ENCODE measurements at regions not wholly inside any gene's neighbourhood (a gene's known extent, or its start where the extent isn't known, plus 50 kb on each side); places are given as distances from the start of the nearest gene placed in this dataset.

DNA sequence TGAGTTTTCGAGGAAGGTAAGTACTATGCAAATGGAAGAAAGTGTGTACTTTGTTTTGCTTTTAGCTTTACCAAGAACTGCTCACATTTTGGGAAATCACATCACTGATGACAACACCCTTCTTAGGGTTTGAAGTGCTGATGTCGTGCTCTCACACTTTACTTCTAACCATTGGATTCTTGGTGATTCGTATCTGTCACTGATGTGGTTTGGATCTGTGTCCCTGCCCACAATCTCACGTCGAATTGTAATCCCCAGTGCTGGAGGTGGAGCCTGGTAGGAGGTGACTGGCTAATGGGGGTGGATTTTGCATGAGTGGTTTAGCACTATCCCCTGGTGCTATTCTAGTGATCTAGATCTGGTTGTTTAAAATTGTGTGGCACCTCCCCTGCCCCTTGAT, 75.4 kb upstream of the RGMA start:
- DNase-seq (ENCODE audit: low spot score): no peak

DNA sequence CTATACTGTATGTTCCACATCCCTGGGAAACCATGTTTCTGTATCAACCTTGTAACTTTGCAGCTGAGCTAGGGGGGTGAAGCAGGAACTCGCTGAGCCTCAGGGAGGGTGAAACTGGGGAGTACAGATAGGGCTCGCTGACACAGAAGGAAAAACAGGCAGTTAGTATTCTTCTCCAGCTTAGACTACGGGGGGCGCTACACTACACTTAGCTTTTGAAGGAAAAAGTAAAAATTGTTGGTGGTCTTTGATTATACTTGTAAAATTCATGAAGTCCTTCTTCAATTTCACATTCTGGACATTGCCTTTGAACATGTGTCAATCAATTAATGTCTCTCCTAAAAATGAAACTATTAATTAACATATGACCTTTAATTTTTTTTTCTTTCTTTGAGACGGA, 73.5 kb upstream of the RGMA start:
- DNase-seq (ENCODE audit: low spot score): no peak

DNA sequence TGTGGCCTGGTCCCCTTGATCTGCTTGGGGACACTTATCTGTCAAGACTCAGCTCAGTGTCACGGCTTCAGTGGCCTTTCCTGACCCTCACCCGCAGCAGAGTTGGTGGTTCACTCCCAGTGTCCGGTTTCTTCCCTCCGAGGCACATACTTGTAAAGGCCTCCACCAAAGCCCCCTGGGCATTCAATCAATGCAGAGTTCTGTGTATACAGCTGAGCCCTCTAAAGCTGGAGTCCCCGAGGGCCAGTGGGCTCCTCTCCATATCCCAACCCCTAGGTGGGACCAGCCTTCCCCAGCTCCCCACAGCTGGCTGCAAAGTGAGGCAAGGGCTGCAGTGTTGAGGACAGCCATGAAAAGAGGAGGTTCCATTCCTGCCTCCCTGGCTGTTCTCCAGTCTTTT, 70.9 kb upstream of the RGMA start:
- no peak for DNase-seq (ENCODE audit: low spot score)

DNA sequence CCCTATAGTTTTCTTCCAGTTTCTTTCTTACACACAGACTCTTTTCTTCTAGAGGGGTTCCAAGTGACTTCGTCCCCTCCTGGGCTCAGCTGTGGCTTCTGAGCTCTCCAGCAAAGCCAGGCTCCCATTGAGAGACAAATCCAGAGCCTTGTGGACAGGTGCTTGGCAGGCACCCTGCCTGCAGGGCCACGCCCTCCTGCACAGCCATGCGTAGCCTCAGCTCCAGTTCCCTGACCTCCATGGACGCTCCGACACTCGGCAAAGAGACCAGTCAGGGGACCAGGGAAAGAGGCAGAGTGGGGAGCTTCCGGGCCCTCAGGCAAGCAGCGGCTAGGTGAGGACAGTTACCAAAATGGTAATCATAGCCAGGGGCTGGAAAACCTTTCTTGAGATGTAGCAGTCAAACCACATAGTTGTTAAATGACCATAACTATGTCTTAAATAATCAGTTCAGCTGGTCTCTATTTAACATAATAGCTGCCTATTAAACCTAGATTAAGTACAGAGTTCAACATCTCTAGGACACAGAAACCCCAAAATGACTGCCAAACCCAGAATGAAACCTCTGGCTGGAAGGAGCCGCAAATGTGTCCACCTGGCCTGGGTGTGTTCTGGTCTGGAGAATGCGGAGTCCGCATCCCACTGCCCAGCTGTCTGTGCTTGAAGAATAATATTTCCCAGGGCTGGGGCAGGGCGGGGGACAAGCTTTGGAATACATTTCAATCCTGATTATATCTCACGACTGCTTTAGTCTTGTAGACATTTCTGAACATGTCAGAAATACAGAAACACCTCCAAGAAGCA, 69.3 kb upstream of the RGMA start:
- no peak for DNase-seq (ENCODE audit: low spot score)

DNA sequence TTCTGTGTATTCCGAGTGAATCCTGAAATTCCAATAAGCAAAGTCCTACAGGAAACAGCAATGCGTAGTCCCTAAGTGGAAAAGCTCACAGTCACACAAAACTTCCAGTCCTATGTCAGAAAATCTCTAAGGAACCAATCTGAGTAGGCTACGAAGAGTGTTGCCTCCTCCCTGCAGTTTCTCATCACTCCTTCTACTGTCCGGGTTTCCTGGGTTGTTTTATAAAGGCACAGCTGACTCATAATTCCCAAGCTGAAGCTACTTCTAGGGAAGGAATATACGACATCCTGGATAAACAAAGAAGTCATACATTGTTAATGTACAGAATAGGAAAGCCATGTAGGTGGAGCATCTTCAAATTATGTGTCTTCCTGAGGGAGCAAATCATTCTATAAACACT, 65.7 kb upstream of the RGMA start:
- no peak for DNase-seq (ENCODE audit: low spot score)

DNA sequence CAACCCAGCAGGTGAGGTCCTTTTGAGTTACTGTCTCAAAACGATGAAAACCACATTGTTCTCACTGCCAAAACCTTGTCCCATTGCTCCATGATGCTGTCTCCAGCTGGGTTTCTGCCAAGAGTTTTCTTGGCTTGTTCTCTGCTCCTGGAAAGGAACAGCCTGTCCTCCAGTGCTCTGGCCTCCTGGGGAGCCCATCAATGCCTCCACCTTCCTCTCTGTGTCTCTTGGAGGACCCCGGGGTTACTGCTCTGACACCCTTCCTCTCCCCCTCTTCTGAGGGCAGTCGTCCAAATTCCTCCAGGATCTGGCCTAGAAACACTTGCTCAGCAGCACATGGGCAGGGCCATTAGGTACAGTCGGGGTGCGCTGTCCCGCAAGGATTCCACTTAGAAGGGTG, 63.9 kb upstream of the RGMA start:
- no peak for DNase-seq (ENCODE audit: low spot score)

DNA sequence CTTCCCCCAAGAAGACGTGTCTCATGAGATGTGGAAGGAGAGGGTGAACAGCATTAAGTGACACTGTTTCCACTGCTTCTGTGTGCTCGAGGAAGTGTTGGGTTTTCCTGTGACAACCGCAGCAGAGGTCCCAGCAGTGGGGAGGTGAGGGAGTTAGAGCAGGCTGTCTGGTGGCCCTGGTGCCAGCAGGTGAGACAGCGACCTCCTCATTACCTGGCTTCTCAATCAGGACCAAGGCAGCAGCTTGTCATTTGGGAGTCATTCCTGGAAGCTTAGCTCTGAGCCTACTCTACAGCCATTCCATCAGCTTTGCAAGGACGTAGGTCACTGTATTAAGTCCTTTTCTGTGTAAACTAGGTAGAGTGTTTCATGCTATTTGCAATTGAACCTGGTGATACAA, 63.3 kb upstream of the RGMA start:
- no peak for DNase-seq (ENCODE audit: low spot score)

DNA sequence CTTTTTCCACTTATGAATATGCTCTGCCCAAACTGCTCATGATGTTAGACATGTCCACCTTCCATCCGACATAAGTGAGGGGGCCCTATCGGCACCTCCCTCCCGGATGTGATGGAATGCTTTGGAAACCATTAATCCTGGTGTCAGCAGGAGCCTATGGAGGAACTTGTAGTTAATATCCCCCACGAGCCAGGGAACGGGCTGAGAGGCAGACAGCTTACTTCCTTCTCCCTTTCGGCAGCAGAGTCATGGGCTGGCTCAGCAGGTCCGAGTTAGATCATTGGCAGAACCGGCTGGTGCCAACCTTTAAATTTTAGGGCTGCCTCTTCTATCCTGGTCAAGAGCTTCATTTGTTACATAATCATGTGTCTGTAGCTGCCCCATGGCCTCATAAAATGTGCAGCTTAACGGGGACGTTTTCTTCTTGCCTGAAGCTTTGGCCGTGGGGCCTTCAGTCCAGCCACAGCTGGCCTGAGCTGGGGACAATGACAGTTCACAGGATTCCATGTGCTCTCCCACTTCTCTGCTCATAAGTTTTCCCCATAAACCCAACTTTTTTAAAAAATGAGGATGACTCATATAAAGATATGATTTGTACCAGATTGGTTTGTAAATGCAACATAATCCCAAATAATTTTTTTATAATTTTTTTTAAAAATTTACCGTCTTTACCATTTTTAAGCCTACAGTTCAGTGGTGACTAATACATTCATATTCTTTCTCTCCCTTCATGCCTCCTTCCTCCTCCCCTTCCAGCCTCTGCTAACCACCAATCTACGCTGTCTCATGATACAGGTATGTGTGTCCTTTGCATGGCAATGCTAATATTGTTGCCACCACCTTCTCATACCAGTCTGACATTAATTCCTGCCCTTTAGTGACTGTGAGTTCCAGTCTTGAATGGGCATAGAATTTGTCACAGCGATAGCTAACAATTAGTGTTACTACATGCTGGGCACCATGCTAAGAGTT, 62.2 kb upstream of the RGMA start:
- no peak for DNase-seq (ENCODE audit: low spot score)

DNA sequence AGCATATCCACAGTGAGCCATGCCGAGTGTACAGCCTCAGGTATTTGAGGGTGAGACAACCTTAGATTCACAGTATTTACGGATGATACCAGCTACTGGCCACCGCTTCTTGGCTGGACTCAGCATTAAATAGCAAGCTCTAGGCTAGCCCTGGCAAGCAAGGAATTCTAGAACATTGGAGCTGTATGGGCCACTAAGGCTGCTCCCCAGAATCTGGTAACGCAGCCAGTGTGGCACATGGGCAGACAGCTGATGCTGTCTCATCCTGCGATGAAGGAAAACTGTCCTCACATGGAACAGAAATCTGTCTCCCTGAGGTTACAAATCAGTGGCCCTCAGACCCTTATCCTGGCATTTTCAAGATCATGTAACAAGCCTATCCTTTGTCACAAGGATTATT, 57.6 kb upstream of the RGMA start:
- DNase-seq (ENCODE audit: low spot score): no peak

DNA sequence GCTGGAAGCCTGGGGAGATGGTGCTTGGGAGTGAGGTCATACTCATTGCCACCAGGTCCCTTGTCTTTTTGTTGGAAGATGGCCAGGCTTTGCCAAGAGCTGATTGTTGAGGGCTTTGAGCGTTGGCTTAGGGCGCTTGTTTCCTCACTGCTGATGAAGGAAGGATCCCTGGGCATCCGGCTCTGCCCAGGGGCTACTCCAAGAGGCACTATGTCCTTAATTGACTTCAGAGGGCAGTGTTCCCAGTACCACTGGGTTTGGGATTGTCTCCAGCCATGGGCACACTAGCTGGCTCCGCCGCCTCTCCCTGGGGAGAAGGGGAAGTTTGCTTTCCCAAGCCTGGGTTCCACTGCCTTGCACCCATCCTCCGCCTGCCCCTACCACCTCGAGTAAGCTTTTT, 57.2 kb upstream of the RGMA start:
- no peak for DNase-seq (ENCODE audit: low spot score)

DNA sequence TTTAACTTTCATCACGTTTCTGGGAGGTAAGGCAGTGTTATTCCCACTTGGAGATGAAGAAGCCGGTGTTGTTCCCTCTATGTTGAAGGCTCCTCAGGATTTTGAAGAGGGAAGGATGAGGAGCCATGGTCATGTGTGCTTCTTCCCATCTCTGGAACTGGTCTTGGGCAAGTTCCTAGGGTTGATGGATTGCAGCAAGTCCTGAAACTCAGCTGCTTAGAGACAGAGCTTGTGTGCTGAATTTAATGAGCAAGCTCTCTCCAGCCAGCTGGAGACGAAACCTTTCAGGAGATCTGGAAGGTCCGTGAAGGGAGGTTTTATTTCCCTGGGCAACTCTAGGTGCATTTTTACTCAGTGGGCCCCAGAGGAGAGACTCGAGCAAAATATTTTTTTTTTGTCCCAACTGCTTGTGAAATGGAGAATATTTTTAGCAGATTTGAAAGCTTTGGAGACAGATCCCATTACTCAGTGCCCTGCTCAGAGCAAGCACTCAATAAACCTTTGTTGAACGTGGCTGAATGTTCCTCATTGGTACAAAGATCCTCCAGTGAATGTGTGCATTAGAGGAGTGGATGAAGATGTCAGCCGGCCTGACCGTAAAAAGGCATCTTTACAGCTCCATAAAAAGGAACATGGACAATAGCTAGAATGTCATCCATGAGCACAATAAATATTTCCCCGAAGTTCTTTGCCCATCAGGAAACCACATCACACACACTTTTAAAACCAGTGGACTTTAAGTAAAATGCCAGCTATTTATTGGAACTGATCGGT, 55.6 kb upstream of the RGMA start:
- no peak for DNase-seq (ENCODE audit: low spot score)

DNA sequence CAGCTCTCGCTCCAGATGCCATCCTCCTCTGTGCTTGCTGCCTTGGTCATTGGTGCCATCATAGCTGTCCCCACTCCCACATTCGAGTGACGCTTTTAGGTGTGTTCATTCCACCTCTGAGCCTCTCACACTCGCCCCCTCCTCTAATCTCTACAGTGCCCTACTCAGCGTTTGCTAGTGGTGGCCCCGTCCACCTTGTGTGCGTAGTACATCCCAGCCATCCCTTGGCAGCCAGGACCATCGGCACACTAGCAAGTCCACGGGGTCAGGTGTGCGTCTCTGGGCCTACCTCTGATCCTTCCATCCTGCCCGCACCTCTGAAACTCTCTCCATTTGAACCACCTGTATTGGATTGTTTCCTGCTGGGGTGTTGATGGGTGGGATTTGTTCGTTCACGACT, 54.2 kb upstream of the RGMA start:
- DNase-seq (ENCODE audit: low spot score): no peak

DNA sequence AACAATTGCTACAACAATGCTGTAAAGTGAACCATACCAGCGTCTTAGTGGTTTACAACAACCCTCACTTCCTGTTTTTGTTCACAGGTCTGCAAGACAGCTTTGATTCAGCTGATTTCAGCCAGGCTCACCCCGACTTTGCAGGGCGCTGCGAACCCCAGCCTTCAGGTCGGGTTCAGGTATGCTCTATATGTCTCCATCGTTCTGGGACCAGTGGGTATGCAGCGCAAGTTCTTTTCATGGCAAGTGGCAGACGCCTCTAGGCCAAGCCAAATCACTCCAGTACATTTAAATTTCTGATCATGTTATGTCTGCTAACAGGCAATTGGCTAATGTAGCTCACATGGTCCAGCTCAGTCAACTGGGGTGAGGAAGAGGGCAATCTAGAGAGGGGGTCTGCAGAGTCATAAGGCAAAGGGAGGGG, 52.4 kb upstream of the RGMA start:
- DNase-seq (ENCODE audit: low spot score): no peak

DNA sequence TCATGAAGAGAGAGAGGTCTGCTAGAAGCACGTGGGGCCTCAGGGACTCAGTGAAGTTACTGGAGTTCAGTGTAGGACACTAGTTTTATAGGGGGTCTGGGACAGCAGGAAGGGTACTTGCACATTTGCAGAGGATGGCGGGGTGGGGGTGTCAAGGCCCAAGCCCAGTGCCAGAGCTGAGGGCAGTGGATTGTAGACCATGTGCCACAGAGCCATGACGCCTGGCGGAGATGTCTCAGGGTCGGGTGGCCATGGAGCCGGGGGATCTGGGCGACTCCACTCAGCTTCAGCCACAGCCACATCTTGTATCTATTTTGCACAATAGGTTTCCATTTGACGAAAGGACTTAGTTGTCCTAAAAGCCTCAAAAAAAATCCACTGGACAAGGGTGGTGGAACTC, 50.4 kb upstream of the RGMA start:
- DNase-seq (ENCODE audit: low spot score): no peak

DNA sequence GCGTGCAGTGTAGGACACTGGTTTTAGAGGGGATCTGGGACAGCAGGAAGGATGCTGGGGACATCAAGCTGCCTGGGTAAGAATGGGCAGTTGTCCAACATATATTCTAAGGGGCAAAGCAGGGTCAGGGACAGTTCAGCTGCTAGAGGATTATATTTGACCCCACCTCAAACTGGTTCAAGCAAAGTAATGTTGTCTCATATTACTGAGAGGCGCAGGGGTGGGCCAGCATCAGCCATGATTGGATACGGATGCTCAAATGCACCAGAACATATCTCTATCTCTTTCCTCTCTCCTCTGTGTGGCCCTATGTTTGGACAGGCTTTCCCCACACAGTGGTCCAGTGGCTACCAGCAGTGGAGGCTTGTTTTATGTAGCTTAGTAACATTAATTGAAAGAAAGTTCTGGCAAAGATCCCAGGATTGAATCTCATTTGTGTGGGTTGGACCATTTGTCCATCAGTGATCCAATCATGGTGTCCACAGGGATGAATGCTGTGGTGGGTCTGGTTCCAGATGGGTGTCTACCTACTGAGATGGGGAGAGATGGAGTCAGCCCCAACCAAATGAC, 49.8 kb upstream of the RGMA start:
- no peak for DNase-seq (ENCODE audit: low spot score)

Data from RKO (cell line).